Ovary (tissue), 7 donors: ENCODE measurements at regions not wholly inside any gene's neighbourhood (a gene's known extent, or its start where the extent isn't known, plus 50 kb on each side); places are given as distances from the start of the nearest gene placed in this dataset.

ENCODE experiments used
- DNase-seq, 5 donors: peaks; one replicate each; pipeline ENCODE4 v3.0.0-alpha.2; 2019 to 2020
- H3K27ac ChIP-seq, 2 donors: fragments of 200-600 bp; one replicate each; pipeline versions ENCODE4 v1.5.1 to v1.8.0; 2019 to 2022
- H3K27me3 ChIP-seq: fragments of 200-600 bp; one replicate; pipeline ENCODE4 v1.8.0; 2022
- H3K36me3 ChIP-seq: fragments of 200-600 bp; sonication (generic); one replicate; pipeline ENCODE4 v1.5.1; 2019
- H3K4me1 ChIP-seq: one replicate; pipeline ENCODE4 v1.8.1; 2013; ENCODE audit warnings: mild to moderate bottlenecking, moderate library complexity; ENCODE audit not compliant: insufficient read depth
- H3K4me3 ChIP-seq: fragments of 200-600 bp; sonication (generic); one replicate; pipeline ENCODE4 v1.5.1; 2017
- H3K9me3 ChIP-seq, 2 donors: fragments of 200-600 bp in 1 of 2; sonication (generic) in 1 of 2; one replicate each; pipeline versions ENCODE4 v1.5.1 to v1.8.1; 2013 to 2019; ENCODE audit warnings: mild to moderate bottlenecking in 1 of 2, moderate library complexity in 1 of 2
- CTCF ChIP-seq, 3 donors: fragments of 450-650 bp in 2 of 3; fragments of 200-600 bp in 1 of 3; IDR thresholded peaks; one replicate each; pipeline versions ENCODE4 v1.5.1 to v1.8.0; 2016 to 2022; ENCODE audit warnings: antibody characterized with exemption in 3 of 3, mild to moderate bottlenecking in 1 of 3
- EP300 ChIP-seq: sonication (generic); formaldehyde crosslinking; IDR thresholded peaks from one replicate; pipeline ENCODE4 v1.6.1; 2017; ENCODE audit warnings: antibody characterized with exemption
- POLR2A ChIP-seq: fragments of 450-650 bp; IDR thresholded peaks from one replicate; pipeline ENCODE4 v1.6.1; 2017; ENCODE audit warnings: antibody characterized with exemption, mild to moderate bottlenecking, moderate library complexity
- WGBS, 3 donors: extraction: QIAGEN DNeasy Blood & Tissue Kit in 1 of 3; methylation state at CpG; one replicate each; pipeline versions ENCODE4 v1.1.5 to v1.1.7; 2013 to 2017; 5-methylcytosine and 5-hydroxymethylcytosine counted together
- intact Hi-C, 4 donors: fragments of 100-400 bp; cut with DNase I; formaldehyde crosslinking; loops; one replicate each; pipeline versions ENCODE4 v1.11.0 to v1.15.1; 2022 to 2023
- donor health status: DM: no; HTN: no; CAD: no; lungs with moderate emphysema.
- donor health status: DM: no; HTN: no; CAD: no.
- donor health status: Bipolar disorder and iron deficiency.
- donor health status: DM: no; HTN: no; CAD: no.
- donor health status: DM: yes; HTN: yes; CAD: no.

DNA sequence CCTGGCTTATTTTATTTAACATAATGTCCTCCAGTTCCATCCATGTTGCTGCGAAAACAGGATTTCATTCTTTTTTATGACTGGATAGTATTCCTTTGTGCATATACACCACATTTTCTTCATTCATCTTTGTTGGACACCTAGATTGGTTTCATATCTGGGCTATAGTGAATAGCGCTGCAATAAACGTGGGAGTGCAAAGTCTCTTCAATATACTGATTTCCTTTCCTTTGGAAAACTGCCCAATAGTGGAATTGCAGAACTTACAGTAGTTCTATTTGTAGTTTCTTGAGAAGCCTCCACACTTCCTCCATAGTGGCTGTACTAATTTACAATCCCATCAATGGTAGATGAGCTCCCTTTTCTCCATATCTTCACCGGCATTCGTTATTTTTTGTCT lies 72.5 kb upstream of the KLHL25 start:
- no peaks in the 10 kb centered on the region for H3K36me3 ChIP-seq
- 45 to 56% (median 55%) methylated on average over 5 of the region's 5 CpGs for WGBS, 3 donors
- no peaks in the 10 kb centered on the region for H3K4me1 ChIP-seq
- TF ChIP-seq POLR2A (no peak), EP300 (no peak), CTCF (IDR thresholded peaks at IDR 0.05) (no peak)
- no peak for DNase-seq
- H3K27me3 ChIP-seq, result no peaks in the 10 kb centered on the region
- H3K9me3 ChIP-seq, result no peaks in the 10 kb centered on the region
- H3K4me3 ChIP-seq, result no peak overlapping the region
- no peak overlapping the region for H3K27ac ChIP-seq
- intact Hi-C loops, result no loop called here

- Histone ChIP-seq H3K27me3 (no peaks in the 10 kb centered on the region), H3K36me3 (no peaks in the 10 kb centered on the region), H3K4me1 (no peaks in the 10 kb centered on the region), H3K27ac (no peak overlapping the region), H3K9me3 (no peaks in the 10 kb centered on the region), H3K4me3 (no peak overlapping the region)
- no peak for TF ChIP-seq EP300
- no peak for TF ChIP-seq POLR2A
- no peak for TF ChIP-seq CTCF (IDR thresholded peaks at IDR 0.05)
- no peak for DNase-seq
- intact Hi-C loops, result no loop called here
- 83 to 86% (median 84%) methylated on average over 4 of the region's 4 CpGs for WGBS, 3 donors
Measured at GRCh38 chr15:85869124-85869523, 74.4 kb upstream of the KLHL25 start.

DNA sequence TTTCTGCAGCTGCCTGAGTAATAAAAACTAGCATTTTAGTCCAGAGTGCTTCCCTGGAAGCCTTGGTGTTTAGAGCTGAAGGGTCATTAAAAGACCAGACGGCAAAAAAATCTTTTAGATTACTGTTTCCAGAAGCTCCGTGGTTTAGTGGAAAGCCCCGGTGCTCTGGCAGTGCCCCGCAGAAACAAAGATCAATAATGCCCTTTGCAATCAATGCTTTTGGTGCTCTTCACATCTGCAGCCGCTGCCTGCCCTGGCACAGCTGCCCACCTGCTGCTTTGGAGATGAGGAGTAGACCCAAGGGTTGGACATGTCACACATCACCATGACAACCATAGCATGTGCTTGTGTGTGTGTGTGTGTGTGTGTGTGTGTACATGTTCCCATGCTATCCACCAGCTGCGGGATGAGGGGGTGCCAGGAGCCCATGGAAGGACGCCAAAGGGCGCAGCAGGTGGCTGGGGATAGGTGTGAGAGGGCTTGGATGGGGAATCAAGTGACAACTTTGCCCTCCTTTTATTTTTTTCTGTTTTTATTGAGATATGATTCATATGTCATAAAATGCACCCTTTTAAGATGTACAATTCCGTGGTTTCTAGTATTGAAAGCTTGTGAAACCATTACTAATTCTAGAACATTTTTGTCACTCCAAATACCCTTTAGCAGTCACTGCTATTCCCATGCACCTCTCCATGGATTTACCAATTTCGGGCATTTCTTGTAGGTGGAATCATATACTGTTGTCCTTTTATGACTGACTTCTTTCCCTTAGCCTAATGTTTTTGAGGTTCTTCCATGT lies 75.7 kb upstream of the KLHL25 start:
- Histone ChIP-seq H3K27me3 (no peaks in the 10 kb centered on the region), H3K9me3 (no peaks in the 10 kb centered on the region), H3K4me3 (no peak overlapping the region), H3K36me3 (no peaks in the 10 kb centered on the region), H3K27ac (no peak overlapping the region), H3K4me1 (no peaks in the 10 kb centered on the region)
- TF ChIP-seq POLR2A (no peak), EP300 (no peak), CTCF (IDR thresholded peaks at IDR 0.05) (no peak)
- 70 to 77% (median 76%) methylated on average over 10 of the region's 10 CpGs for WGBS, 3 donors
- intact Hi-C loops, result no loop called here
- DNase-seq, result no peak

GRCh38 chr15:85871545-85871944 lies 76.8 kb upstream of the KLHL25 start:
- no peak for DNase-seq
- Histone ChIP-seq H3K27me3 (no peaks in the 10 kb centered on the region), H3K4me1 (no peaks in the 10 kb centered on the region), H3K9me3 (no peaks in the 10 kb centered on the region), H3K36me3 (no peaks in the 10 kb centered on the region), H3K27ac (no peak overlapping the region), H3K4me3 (no peak overlapping the region)
- 69 to 73% (median 73%) methylated on average over 8 of the region's 8 CpGs for WGBS, 3 donors
- intact Hi-C loops, result no loop called here
- TF ChIP-seq CTCF (IDR thresholded peaks at IDR 0.05) (no peak), POLR2A (no peak), EP300 (no peak)
